GM19463 (cell line): ENCODE measurements at regions not wholly inside any gene's neighbourhood (a gene's known extent, or its start where the extent isn't known, plus 50 kb on each side); places are given as distances from the start of the nearest gene placed in this dataset.
"Not testable (repeated sequence)": the region's sequence is repeated elsewhere in the genome, so short reads cannot be mapped to it uniquely, and the experiment has no call there.

Experiments
- ATAC-seq: cut with Tn5 transposase; IDR thresholded peaks from one replicate; pipeline ENCODE4 v1.9.1; 2021; ENCODE audit warnings: mild to moderate bottlenecking, moderate library complexity; ENCODE audit not compliant: unreplicated experiment

DNA sequence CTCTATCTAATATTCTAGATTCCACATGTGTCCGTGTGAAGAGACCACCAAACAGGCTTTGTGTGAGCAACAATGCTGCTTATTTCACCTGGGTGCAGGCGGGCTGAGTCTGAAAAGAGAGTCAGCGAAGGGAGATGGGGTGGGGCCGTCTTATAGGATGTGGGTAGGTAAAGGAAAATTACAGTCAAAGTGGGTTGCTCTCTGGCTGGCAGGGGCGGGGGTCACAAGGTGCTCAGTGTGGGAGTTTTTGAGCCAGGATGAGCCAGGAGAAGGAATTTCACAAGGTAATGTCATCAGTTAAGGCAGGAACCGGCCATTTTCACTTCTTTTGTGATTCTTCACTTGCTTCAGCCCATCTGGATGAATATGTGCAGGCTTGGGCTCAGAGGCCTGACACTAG is 779.3 kb downstream of the RNF144A start:
- not testable (repeated sequence) for ATAC-seq

DNA sequence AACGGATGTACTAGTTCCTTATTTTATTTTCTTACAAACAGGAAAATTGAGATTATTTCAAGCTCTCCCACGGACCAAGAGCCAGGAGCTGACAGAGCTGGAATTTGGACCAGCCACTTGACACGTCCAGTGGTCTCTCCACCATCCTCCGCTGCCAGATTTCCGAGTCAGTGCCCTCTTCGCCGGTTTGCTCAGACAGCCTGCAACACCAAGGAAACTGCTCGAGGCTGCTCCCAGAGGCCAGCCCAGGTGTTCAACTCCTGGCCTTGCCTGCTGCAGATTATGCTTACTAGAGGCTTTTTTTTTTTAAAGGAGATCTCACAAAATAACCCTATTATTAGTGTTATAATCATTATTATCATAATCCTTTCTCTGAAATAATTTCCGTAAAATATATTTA is 779.8 kb downstream of the RNF144A start:
- ATAC-seq: no peak

DNA sequence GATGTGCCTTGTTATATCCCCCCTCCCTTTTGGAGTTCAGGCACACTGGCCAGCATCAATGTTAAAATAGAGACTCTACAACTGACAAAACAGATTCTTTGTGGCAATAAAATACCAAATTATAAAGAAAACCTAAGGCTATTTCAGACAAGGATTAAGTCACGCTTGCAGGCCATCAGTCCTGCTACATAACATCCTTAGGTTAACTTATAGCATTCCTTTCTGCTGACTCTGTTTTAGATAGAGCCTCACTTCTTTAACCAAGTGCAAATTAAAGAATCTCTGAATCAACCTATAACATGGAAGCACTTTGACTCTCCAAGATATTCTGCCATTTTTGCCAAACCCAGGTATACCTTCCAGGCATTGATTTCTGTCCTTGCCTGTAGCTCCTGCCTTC is 784.6 kb downstream of the RNF144A start:
- ATAC-seq: no peak

DNA sequence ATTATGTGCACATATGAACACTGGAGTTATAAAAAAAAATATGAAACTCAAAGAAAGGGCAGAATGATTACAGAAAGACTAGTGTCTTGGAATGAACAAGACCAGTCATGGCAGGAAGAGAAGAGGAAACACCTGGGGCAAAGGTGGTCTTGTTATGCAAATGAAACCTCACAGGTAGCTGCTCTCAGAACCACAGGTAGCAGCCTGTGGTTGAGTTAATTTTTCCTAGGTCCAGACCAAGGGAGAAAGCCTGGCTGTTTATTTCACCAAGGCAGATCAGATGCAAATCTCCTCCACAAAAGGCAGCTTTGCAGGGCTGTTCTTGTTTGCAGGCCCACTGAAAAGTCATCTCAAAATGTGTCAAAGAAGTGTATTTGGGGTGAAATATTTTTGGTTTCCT is 785.8 kb downstream of the RNF144A start:
- no peak for ATAC-seq

DNA sequence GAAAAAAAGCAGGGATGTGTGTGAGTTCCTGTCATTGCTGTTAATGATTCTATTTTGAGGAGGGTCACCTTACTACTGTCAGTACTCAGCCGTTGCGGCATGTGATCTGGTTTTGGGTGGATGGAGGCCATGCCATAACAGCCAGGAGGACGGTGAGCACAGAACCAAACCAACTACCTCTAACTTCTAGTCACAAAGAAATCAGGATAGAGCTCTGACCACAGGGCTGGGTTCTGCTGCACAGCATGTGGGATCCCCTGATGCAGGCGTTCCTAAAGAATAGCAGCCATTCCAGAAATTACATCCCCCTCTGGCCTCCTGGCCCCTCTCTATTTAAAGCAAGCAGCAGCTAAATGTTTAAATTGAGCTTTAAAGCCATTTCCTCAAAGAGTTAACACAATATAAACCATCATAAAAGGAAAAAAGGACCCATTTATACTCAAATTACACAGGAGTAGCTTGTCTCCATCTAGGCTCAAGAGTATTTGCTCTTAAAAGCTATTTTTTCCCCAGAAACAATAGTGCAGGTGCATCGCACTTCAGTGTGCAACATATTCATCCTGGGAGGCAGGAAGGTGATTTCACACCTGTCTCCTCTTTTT is 786.4 kb downstream of the RNF144A start:
- ATAC-seq: no peak

DNA sequence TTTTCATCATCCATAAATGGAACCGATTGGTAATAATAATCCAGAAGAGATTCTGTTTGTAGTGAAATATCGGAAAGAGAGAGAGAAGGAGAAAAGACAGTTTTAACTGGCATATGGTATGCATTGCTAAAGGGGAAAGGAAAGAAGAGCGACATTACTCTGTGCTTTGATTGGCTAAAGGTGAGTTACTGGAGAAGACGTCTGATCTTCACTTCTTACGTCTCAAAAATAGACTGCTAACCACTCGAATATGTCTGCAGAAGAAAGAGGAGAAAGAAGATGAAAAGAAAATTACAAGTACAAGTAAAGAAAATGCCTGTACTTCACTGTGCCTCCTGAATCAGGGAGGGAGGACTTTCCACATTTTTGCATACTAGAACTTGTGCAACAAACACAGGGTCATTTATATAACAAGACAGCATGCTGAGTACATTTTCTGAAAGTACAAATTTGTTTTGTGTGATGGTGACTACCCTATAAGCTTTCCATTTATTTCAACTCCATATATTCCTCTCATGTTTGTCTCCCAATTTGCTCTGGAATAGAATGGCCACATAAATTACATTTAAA is 787.2 kb downstream of the RNF144A start:
- ATAC-seq: no peak

DNA sequence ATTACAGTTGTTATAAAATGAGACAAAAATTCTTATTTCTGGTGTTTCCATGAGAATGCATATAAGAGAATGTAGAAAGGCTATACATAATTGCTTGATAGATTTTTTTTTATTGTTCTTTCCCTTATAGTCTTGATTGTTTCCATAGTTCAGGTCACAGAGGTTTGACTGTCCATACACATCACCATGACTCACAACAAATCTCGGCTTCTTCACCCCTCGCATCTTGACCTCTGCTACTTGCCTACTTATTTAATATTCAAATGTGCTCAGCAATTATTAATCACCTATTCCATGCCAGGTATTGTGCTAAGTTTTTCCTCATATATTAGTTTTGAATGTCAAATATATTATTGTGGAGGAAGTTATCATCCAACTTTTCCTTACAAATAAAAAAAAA is 789.6 kb downstream of the RNF144A start:
- no peak for ATAC-seq

DNA sequence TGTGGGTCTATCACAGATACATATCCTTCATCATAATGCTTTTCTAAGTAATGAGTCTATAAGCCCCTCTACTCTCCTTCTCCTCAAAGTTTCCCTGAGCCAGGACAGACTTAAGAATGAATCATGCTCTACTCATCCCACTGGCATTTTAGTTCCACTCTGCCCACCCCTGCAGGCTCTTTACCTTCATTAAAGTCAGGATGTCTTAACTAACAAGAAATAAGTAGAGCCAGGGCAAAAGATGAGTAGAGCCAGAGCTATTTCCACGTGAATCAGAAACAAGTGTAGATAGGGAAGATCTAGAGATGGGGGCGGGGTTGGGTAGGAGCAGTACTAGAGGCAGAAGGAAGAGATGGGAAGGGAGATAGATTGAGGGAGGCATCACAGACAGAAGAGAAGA is 790.5 kb downstream of the RNF144A start:
- ATAC-seq: no peak

DNA sequence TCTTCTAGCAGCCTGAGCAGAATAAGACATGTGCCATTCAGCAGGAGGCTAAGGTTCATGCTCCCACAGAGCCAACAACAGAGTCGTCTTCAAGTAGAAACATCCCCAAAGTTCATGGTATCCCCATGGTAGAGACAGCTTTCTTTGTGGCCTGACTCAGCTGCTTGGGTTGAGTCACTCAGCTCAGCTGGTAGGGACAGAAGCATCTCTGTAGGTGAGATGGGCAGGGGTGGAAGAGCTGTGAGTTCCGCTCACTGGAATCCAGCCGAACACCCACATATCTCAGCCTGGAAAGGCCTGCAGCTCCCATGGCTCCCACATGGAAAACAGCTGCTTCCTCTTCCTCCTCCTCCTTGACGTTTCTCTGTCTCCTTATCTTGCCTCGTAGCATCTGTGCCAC is 792.7 kb downstream of the RNF144A start:
- no peak for ATAC-seq

DNA sequence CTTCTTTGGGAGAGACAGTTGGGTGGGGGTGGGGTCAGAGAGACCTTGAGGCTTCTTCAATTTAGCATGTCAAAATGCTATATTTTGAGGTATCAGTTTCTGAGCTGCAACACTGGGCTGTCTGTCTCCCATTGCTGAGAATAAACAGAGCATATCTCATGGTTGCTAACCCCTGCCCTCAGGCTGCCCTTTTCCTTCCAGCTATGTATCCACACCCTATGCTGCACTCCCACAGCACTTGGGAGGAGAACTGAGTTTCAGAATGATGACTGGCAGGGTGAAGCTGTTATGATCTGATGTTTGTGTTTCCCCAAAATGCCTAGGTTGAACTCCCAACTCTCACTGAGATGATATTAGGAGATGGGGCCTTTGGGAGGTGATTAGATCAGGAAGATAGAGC is 794.0 kb downstream of the RNF144A start:
- no peak for ATAC-seq

DNA sequence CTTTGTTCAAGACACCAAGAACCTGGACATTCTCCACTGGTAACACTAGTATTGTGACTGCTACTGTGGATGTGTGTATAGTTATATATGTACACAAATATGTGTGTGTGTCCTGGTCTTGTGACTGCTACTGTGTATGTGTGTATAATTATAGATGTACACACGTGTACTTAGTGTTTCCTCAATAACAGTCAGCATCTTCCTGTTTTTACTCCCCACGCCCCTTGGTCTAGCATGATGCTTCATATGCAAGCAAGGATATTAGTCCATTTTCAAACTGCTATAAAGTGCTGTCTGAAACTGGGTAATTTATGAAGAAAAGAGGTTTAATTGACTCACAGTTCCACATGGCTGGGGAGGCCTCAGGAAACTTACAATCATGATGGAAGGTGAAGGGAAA is 802.7 kb downstream of the RNF144A start:
- no peak for ATAC-seq

DNA sequence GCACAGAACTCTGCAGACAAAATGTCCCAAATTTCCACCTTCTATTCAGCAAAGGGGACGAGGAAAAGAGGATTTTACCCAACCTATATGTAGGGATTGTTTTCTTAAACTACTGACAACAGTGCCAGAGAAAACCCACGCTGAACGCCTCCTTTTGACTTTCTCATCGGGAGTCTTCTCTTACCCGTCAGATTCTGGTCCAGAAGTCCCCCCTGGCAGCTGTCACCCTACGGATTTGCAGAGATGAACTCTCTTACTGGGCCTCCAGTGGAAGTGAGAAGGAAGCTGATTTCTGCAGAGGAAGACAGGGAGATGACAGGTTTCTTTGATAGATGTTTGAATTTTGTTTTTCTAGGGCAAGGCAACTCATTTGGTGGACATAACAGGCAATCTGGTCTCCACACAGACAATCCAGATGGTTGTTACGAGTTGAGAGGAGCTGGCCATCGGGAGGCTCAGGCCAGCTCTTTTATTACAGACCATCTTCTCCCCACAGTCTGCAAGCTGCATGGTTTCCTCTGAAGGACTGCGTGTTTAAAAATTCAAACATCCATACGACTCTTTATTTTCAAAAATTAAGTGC is 804.3 kb downstream of the RNF144A start:
- no peak for ATAC-seq

DNA sequence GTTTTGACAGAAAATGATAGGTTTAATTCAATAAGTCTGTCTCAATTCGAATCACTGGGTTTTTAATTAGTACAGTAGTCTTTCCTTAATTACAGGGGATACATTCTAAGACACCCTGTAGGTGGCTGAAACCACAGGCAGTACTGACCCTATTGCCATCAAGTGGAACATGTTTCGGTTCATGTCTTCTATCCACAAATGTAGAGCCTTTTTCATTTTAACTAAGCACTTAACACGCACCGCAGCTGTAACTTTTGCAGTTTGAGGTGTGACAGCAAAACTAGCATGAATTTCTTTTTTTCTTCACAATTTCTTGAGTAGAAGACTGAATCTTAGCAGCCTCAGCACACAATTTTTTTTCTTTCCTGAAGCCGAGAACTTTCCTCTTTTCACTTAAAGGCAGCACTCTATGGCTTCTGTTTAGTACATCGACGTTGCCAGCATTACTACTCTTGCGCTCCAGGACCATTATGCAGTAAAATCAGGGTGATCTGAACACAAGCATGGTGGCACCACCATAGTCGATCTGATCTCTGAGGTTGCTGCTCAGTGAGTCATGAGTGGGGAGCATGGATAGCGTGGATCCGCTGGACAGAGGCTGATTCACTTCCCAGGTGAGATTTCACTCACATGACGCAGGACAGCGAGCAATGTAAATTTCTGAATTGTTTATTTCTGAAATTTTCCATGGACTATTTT is 805.1 kb downstream of the RNF144A start:
- ATAC-seq: no peak

DNA sequence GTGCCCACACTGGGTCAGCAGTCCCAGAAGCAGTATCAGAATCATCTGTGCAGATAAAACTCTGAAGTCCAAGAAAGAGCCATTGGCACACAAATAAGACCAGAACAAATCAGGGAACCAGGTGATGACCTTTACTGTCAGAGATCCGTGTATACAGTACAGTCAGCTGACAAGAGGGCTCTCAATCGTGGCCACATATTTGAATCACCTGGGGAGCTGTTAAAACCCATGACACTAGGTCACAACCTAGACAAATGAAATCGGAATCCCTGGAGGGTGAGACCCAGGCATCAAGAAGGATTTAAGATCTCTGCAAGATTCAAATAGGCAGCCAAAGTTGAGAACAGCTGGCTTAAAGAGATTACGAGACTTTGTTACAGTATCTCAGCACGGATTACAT is 807.1 kb downstream of the RNF144A start:
- no peak for ATAC-seq

DNA sequence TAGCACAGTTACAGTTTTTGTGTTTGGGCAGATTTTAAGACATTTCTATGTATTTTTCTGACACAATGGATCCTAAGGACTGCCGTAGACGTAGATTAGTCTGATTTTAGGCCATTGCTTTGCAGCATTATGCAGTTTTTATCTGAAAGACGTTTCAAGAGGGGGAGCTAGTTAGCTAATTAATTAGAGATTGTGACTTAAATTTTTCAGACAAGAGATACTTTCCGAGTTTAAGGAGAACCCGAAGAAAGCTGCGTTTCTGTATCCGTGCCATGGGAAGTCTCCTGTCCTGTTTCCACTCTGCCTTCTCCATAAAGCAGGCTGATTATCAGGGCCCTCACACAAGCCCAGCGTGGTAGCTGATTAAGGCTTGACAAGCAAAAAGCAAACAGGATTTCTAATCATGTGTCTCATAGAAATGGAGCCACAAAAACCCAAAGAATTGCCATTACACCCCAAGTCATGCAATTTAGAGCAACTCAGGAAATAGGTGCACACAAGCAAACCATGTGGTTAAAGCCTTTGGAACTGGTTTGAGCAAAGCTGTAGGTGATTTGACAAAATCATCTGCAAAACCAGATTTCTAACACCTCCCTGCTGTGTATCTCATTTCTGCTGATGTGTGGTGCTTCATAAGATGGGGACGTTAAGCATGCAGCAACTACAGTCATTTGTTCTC is 808.1 kb downstream of the RNF144A start:
- no peak for ATAC-seq

DNA sequence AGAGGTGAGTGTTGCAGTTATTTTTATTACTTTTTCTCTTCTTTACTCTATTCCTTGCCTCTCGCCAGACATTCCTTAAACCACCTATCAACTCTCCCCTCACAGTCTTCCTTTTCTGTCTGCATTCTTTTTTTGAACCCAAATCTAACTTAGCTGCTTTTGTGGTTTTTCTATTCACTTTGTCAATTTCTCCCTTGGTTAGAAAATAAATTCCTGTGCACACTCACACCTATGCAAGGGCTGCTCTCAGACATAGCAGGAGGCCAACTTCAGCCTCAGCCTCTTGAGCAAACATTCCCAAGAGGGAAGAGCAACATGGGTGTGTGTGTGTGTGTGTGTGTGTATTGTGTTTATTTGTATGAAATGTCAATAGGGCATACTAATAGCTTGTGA is 808.6 kb downstream of the RNF144A start:
- no peak for ATAC-seq

DNA sequence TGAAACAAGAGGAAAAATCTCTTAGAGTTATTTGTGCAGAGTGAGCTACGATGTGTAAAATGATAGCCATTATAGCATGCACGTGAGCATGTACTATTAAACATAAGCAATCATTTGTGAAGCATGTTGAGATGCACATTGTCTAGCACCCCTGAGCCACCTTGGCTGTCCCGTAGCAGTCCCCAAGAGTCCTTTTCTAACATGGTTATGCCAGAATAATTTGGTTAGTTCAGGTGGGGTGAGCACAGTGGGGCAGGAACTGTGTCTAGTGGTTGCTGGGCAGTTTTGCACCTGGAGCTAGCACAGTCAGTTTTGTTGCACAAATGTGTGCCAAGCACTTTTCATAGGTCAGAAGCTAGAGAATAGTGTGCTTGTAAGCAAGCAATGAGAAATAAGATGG is 809.8 kb downstream of the RNF144A start:
- no peak for ATAC-seq

DNA sequence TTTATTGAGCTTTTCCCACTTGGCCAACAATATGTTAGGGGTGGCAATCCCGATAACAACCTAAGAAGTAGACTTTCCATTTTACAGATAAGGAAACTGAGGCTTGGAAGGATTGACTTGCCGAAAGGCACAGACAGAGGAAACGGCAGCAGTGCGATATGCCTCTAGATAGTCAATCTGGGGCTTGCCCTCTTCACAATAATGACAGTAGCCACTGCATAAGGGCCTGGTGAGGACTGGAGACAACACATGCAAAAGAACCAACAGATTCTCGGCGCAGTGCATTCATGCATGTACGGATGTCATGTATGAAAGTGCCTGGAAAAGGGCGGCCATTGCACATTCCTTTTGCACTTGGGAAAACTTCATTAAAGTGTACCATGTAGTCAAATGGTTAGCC is 811.2 kb downstream of the RNF144A start:
- ATAC-seq: no peak

DNA sequence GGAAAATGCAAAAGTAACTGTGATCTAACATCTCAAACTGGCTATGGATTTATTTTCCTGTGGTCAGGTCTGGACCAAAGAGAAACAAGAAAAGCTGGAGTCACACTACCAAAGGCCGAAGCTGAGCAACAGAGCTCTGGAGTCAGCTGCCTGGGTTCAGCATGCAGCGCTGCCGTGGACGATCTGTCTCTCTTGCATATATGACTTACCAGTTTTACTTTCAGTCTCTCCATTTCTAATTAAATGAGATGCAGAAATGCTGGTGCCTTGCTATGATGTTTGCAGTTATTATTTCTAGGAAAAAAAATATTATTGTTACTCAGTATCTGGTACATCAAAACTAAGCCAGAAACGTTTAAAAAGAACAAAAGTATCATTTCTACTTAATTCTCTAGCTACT is 813.2 kb downstream of the RNF144A start:
- no peak for ATAC-seq

DNA sequence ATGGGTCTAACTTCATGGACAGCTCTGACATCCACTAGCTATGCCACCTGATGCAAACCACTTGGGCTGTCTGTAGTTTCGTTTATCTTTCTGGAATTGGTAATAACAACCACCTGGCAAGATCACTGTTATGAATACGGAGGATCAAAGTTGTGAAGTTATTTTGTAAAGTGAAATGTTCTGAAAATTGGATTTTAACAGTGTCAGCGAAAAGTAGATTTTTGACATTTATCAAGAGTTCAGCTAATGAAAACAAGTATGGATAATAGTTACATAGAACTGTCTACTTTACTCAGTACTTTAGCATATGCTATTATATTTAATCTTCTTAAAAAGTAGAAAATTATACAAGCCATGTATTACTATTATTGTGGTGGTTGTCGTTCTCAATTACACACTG is 813.8 kb downstream of the RNF144A start:
- ATAC-seq: no peak

DNA sequence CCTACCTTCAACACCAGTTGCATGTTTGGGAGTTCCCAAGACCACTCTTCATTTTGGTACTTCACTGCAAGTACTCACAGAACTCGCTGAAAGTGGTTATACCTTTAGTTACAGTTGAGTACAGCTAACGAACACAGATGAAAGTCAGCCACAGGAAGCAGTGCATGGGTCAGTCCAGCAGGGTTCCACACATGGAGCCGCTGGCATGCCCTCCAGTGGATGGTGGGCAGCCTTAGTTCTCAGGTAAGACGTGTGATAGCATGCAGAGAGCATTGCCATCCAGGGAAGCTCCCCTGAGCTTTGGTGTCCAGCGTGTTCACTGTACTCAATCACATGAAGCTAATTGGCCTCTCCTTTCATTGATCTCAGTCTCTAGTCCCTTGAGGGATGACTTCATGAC is 815.3 kb downstream of the RNF144A start:
- ATAC-seq: no peak
